Liver (tissue), 3 donors: ENCODE measurements at regions not wholly inside any gene's neighbourhood (a gene's known extent, or its start where the extent isn't known, plus 50 kb on each side); places are given as distances from the start of the nearest gene placed in this dataset.

Experiments used
- ATF3 ChIP-seq: IDR thresholded peaks from 2 replicates; pipeline ENCODE4 v1.6.1; 2016; ENCODE audit warnings: antibody characterized with exemption
- CTCF ChIP-seq: fragments of 150-350 bp; IDR thresholded peaks from 2 replicates; pipeline ENCODE4 v1.5.1; 2017; ENCODE audit warnings: improper control_type of control experiment, low read depth, low read length; ENCODE audit not compliant: missing input control
- EGR1 ChIP-seq, 2 donors: IDR thresholded peaks; 2 replicates each; pipeline ENCODE4 v1.6.1; 2016 to 2018; ENCODE audit warnings: antibody characterized with exemption in 2 of 2, low read depth in 2 of 2
- JUND ChIP-seq, 2 donors: IDR thresholded peaks; 2 replicates each; pipeline ENCODE4 v1.6.1; 2016; ENCODE audit warnings: antibody characterized with exemption in 2 of 2
- MAX ChIP-seq: IDR thresholded peaks from 2 replicates; pipeline ENCODE4 v1.6.1; 2016; ENCODE audit warnings: antibody characterized with exemption
- RAD21 ChIP-seq, 2 donors: IDR thresholded peaks; 2 replicates each; pipeline ENCODE4 v1.6.1; 2016; ENCODE audit warnings: antibody characterized with exemption in 2 of 2, mild to moderate bottlenecking in 2 of 2
- TAF1 ChIP-seq: conservative IDR thresholded peaks from 2 replicates; pipeline ENCODE4 v1.6.1; 2016; ENCODE audit warnings: antibody characterized with exemption, mild to moderate bottlenecking
- YY1 ChIP-seq: IDR thresholded peaks from 2 replicates; pipeline ENCODE4 v1.6.1; 2016; ENCODE audit warnings: antibody characterized with exemption, mild to moderate bottlenecking
- ZBTB33 ChIP-seq: IDR thresholded peaks from 2 replicates; pipeline ENCODE4 v1.6.1; 2016; ENCODE audit warnings: antibody characterized with exemption
- donor health status: healthy.
- donor health status: healthy.

- TF ChIP-seq TAF1 (no peak), CTCF (no peak), JUND (IDR thresholded peaks at IDR 0.05) (no peak), MAX (no peak), ZBTB33 (no peak), RAD21 (IDR thresholded peaks at IDR 0.05) (no peak), YY1 (no peak), ATF3 (no peak), EGR1 (IDR thresholded peaks at IDR 0.05; ENCODE audit: low read depth in 2 of 2) (no peak)
These were observed 361.6 kb upstream of the SLC30A5 start for GRCh38 chr5:68732251-68732650.
